Heart left ventricle (tissue), 16 donors: ENCODE measurements at regions not wholly inside any gene's neighbourhood (a gene's known extent, or its start where the extent isn't known, plus 50 kb on each side); places are given as distances from the start of the nearest gene placed in this dataset.

Experiments
- ATAC-seq, 4 donors: fragments of 200-7000 bp; cut with Tn5 transposase; one replicate each; pipeline ENCODE4 v1.9.1; 2020 to 2022; ENCODE audit warnings: moderate library complexity in 4 of 4, mild to moderate bottlenecking in 3 of 4, moderate number of reproducible peaks in 1 of 4
- DNase-seq, 5 donors: peaks; one replicate each; pipeline ENCODE4 v3.0.0-alpha.2; 2020
- H3K27ac ChIP-seq, 12 donors: fragments of 200-600 bp; sonication (generic) in 4 of 12; one replicate each; pipeline versions ENCODE4 v1.5.0 to v1.8.0; 2016 to 2022; ENCODE audit warnings: mild to moderate bottlenecking in 2 of 12
- H3K27me3 ChIP-seq, 9 donors: fragments of 200-600 bp; sonication (generic) in 2 of 9; one replicate each; pipeline versions ENCODE4 v1.5.1 to v1.8.0; 2016 to 2022; ENCODE audit warnings: mild to moderate bottlenecking in 3 of 9
- H3K36me3 ChIP-seq, 9 donors: fragments of 200-600 bp; sonication (generic) in 2 of 9; one replicate each; pipeline versions ENCODE4 v1.5.0 to v1.8.0; 2018 to 2022; ENCODE audit warnings: mild to moderate bottlenecking in 2 of 9
- H3K4me1 ChIP-seq, 12 donors: fragments of 200-600 bp; sonication (generic) in 4 of 12; one replicate each; pipeline versions ENCODE4 v1.5.0 to v1.8.0; 2016 to 2022; ENCODE audit warnings: mild to moderate bottlenecking in 3 of 12
- H3K4me3 ChIP-seq, 12 donors: fragments of 200-600 bp; sonication (generic) in 4 of 12; one replicate each; pipeline versions ENCODE4 v1.5.0 to v1.8.0; 2017 to 2022; ENCODE audit warnings: mild to moderate bottlenecking in 9 of 12, moderate library complexity in 4 of 12
- H3K9me3 ChIP-seq, 12 donors: fragments of 200-600 bp; sonication (generic) in 4 of 12; one replicate each; pipeline versions ENCODE4 v1.5.0 to v1.8.0; 2016 to 2022; ENCODE audit warnings: mild to moderate bottlenecking in 1 of 12
- CTCF ChIP-seq, 12 donors: fragments of 200-600 bp; sonication (generic) in 4 of 12; IDR thresholded peaks; one replicate each; pipeline versions ENCODE4 v1.5.0 to v1.8.0; 2018 to 2022; ENCODE audit warnings: antibody characterized with exemption in 12 of 12, mild to moderate bottlenecking in 5 of 12
- POLR2A ChIP-seq, 2 donors: fragments of 450-650 bp; IDR thresholded peaks; one replicate each; pipeline ENCODE4 v1.6.1; 2017; ENCODE audit warnings: antibody characterized with exemption in 2 of 2, mild to moderate bottlenecking in 2 of 2, moderate library complexity in 2 of 2
- WGBS, 4 donors: extraction: QIAGEN DNeasy Blood & Tissue Kit in 2 of 4; methylation state at CpG; one replicate each; pipeline versions ENCODE4 v1.1.5 to v1.1.7; 2013 to 2018; 5-methylcytosine and 5-hydroxymethylcytosine counted together
- intact Hi-C, 10 donors: fragments of 100-400 bp; cut with DNase I; formaldehyde crosslinking; loops; one replicate each; pipeline versions ENCODE4 v1.11.1 to v1.14.2; 2022
- donor health status: ischemic (EF 13 %, LVEDD 7.1; RV severe dilation, severe dysfunction).
- donor health status: healthy with polysubstance abuse.
- donor health status: DM: no; HTN: yes; CAD: no.
- donor health status: DM: no; HTN: no; CAD: no.
- donor health status: ischemic (EF 25% LVEDD 6.9; RV normal size, moderate dysfunction).
- donor health status: ischemic (EF 25% LVEDD 5.7; RV mildly dilated, moderate dysfunction).
- donor health status: healthy.
- donor health status: DM: yes; HTN: yes; CAD: no.
- donor health status: ischemic (EF 35%, LVEDD 5.7; RV mildly dilated, moderate dysfunction).
- donor health status: nonischemic (EF 11% LVEDD 7.7; RV severe dilation, severe dysfunction).
- donor health status: DM: yes; HTN: yes; CAD: no.
- donor health status: PGD.
- donor health status: ischemic (EF 29% LVEDD 5.4; RV normal size, mild dysfunction).
- donor health status: nonischemic (EF 23%, LVEDD 6.1; RV moderate dilation, normal function).

- intact Hi-C loops: no loop called here
- ATAC-seq: no peak
- Histone ChIP-seq H3K9me3 (no peaks in the 10 kb centered on the region), H3K27ac (no peak overlapping the region), H3K36me3 (no peaks in the 10 kb centered on the region), H3K27me3 (no peaks in the 10 kb centered on the region), H3K4me1 (peaks cover 0 to 22% (median 13%) of the 10 kb centered on the region in 12 donors), H3K4me3 (no peak overlapping the region)
- DNase-seq: no peak
- TF ChIP-seq CTCF (IDR thresholded peaks at IDR 0.05): no peak
- no peak for TF ChIP-seq POLR2A (IDR thresholded peaks at IDR 0.05)
- WGBS, 4 donors: 88 to 90% (median 90%) methylated on average over 7 of the region's 7 CpGs
Measured at GRCh38 chr16:48084826-48085225, 71.0 kb downstream of the ABCC12 start.

- Histone ChIP-seq H3K36me3 (no peaks in the 10 kb centered on the region), H3K9me3 (no peaks in the 10 kb centered on the region), H3K27me3 (no peaks in the 10 kb centered on the region), H3K27ac (peak overlapping the region in 1 of 12 donors; percentile 43), H3K4me1 (peaks cover 0 to 15% (median 10%) of the 10 kb centered on the region in 12 donors), H3K4me3 (no peak overlapping the region)
- no peak for TF ChIP-seq CTCF (IDR thresholded peaks at IDR 0.05)
- TF ChIP-seq POLR2A (IDR thresholded peaks at IDR 0.05): no peak
- intact Hi-C loops: no loop called here
- WGBS, 4 donors: 57 to 72% (median 65%) methylated on average over 6 of the region's 6 CpGs
- DNase-seq (peak in 3 of 5 donors; percentile 37 to 52 (median 39)), ATAC-seq (peak in 2 of 4 donors; percentile 37 to 51)
Measured at GRCh38 chr16:48082516-48082915, 73.3 kb downstream of the ABCC12 start.

- Histone ChIP-seq H3K4me3 (no peak overlapping the region), H3K4me1 (peaks cover 0 to 6% (median 1%) of the 10 kb centered on the region in 12 donors), H3K36me3 (no peaks in the 10 kb centered on the region), H3K27me3 (no peaks in the 10 kb centered on the region), H3K9me3 (no peaks in the 10 kb centered on the region), H3K27ac (no peak overlapping the region)
- ATAC-seq (no peak), DNase-seq (no peak)
- 81 to 95% (median 87%) methylated on average over 3 of the region's 3 CpGs for WGBS, 4 donors
- intact Hi-C loops: no loop called here
- TF ChIP-seq CTCF (IDR thresholded peaks at IDR 0.05) (no peak), POLR2A (IDR thresholded peaks at IDR 0.05) (no peak)
Measured at GRCh38 chr16:48081656-48082055, 74.1 kb downstream of the ABCC12 start.

- TF ChIP-seq CTCF (IDR thresholded peaks at IDR 0.05) (no peak), POLR2A (IDR thresholded peaks at IDR 0.05) (no peak)
- DNase-seq (no peak), ATAC-seq (no peak)
- Histone ChIP-seq H3K36me3 (no peaks in the 10 kb centered on the region), H3K4me1 (no peaks in the 10 kb centered on the region), H3K4me3 (no peak overlapping the region), H3K27me3 (no peaks in the 10 kb centered on the region), H3K27ac (peak overlapping the region in 1 of 12 donors; percentile 26), H3K9me3 (no peaks in the 10 kb centered on the region)
- 72 to 80% (median 76%) methylated on average over 2 of the region's 2 CpGs for WGBS, 4 donors
- intact Hi-C loops: no loop called here
Measured at GRCh38 chr16:48076455-48077012, 79.3 kb downstream of the ABCC12 start.
